WI38 (cell line): ENCODE measurements at regions not wholly inside any gene's neighbourhood (a gene's known extent, or its start where the extent isn't known, plus 50 kb on each side); places are given as distances from the start of the nearest gene placed in this dataset.

Experiments
- H3K4me3 ChIP-seq: 2 replicates; pipeline ENCODE4 v1.5.1; 2011; ENCODE audit warnings: low read depth, mild to moderate bottlenecking, control low read depth, low read length
- CTCF ChIP-seq: IDR thresholded peaks from 2 replicates; pipeline ENCODE4 v1.5.1; 2012; ENCODE audit warnings: low read depth, mild to moderate bottlenecking, control low read depth, low read length

DNA sequence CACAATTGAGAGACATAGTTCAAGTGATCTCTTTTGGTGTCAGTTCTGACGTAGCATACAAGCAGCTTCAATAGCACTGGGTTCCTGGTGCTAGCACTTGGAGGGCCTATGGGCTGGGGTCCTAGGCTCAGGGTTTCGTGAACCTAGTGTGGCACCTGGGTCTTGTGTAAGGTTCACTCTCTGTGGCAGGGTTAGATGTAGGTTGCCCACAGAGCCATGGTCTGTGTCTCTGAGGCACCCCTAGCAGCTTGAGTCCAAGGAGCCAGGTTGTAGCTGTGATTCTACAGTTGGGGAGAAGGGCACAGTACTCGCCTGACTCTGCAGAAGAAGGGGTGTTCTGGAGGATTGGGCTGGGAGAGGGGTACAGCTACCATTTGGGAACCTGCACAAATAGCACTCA is 282.6 kb upstream of the LRRC3B start:
- no peak for TF ChIP-seq CTCF
- H3K4me3 ChIP-seq = no peak overlapping the region

- no peak overlapping the region for H3K4me3 ChIP-seq
- TF ChIP-seq CTCF = no peak
These were observed 278.9 kb upstream of the LRRC3B start for GRCh38 chr3:26343647-26344046.

- H3K4me3 ChIP-seq = no peak overlapping the region
- TF ChIP-seq CTCF = no peak
These were observed 277.0 kb upstream of the LRRC3B start for GRCh38 chr3:26345613-26346012.

- H3K4me3 ChIP-seq = no peak overlapping the region
- no peak for TF ChIP-seq CTCF
These were observed 276.1 kb upstream of the LRRC3B start for GRCh38 chr3:26346497-26346896.

GRCh38 chr3:26347150-26347549 is 275.4 kb upstream of the LRRC3B start:
- H3K4me3 ChIP-seq = no peak overlapping the region
- no peak for TF ChIP-seq CTCF

GRCh38 chr3:26350853-26351252 is 271.7 kb upstream of the LRRC3B start:
- H3K4me3 ChIP-seq = no peak overlapping the region
- TF ChIP-seq CTCF = no peak

- no peak overlapping the region for H3K4me3 ChIP-seq
- no peak for TF ChIP-seq CTCF
These were observed 269.5 kb upstream of the LRRC3B start for GRCh38 chr3:26353097-26353496.
